Gastrocnemius medialis (tissue), 4 donors: ENCODE measurements at regions not wholly inside any gene's neighbourhood (a gene's known extent, or its start where the extent isn't known, plus 50 kb on each side); places are given as distances from the start of the nearest gene placed in this dataset.

ENCODE experiments used
- ATAC-seq, 2 donors: fragments of 150-250 bp; one replicate each; pipeline ENCODE4 v1.9.1; 2016
- DNase-seq, 2 donors: peaks; one replicate each; pipeline ENCODE4 v3.0.0-alpha.2; 2019
- H3K27ac ChIP-seq, 4 donors: fragments of 200-600 bp; sonication (generic); 1 replicate in 1 of 4; 2 replicates in 3 of 4; pipeline ENCODE4 v1.5.1; 2016 to 2018; ENCODE audit warnings: mild to moderate bottlenecking in 2 of 4, moderate library complexity in 1 of 4
- H3K27me3 ChIP-seq, 3 donors: fragments of 200-600 bp; sonication (generic) in 2 of 3; 1 replicate in 1 of 3; 2 replicates in 2 of 3; pipeline versions ENCODE4 v1.5.1 to v1.6.0; 2016 to 2019; ENCODE audit warnings: mild to moderate bottlenecking in 1 of 3, moderate library complexity in 1 of 3
- H3K36me3 ChIP-seq, 2 donors: fragments of 200-600 bp; sonication (generic) in 1 of 2; one replicate each; pipeline ENCODE4 v1.5.1; 2017 to 2018
- H3K4me1 ChIP-seq, 2 donors: fragments of 200-600 bp; sonication (generic) in 1 of 2; one replicate each; pipeline ENCODE4 v1.5.1; 2016 to 2017; ENCODE audit warnings: mild to moderate bottlenecking in 2 of 2
- H3K4me3 ChIP-seq, 4 donors: fragments of 200-600 bp; sonication (generic) in 3 of 4; 1 replicate in 1 of 4; 2 replicates in 3 of 4; pipeline ENCODE4 v1.5.1; 2016 to 2019; ENCODE audit warnings: mild to moderate bottlenecking in 2 of 4
- H3K9me3 ChIP-seq, 3 donors: fragments of 200-600 bp; sonication (generic) in 2 of 3; 1 replicate in 1 of 3; 2 replicates in 2 of 3; pipeline ENCODE4 v1.5.1; 2016 to 2019
- CTCF ChIP-seq, 5 experiments: fragments of 450-650 bp in 3 of 5; fragments of 200-600 bp in 2 of 5; sonication (generic) in 2 of 5; IDR thresholded peaks in 4 of 5; conservative IDR thresholded peaks in 1 of 5; 1 replicate in 4 of 5; 2 replicates in 1 of 5; pipeline ENCODE4 v1.5.1; 2016 to 2019; ENCODE audit warnings: antibody characterized with exemption in 5 of 5, mild to moderate bottlenecking in 3 of 5, moderate library complexity in 3 of 5
- POLR2A ChIP-seq, 2 donors: fragments of 450-650 bp; IDR thresholded peaks; one replicate each; pipeline ENCODE4 v1.6.1; 2017; ENCODE audit warnings: antibody characterized with exemption in 2 of 2, mild to moderate bottlenecking in 2 of 2, moderate library complexity in 2 of 2
- in situ Hi-C, 4 donors: fragments of 200-750 bp; cut with MboI; loops; one replicate each; pipeline versions ENCODE4 v1.15.0 to v1.8.0; 2017; ENCODE audit warnings: low sequenced_read_pairs in 4 of 4
- intact Hi-C: fragments of 100-400 bp; cut with DNase I; formaldehyde crosslinking; loops from one replicate; pipeline ENCODE4 v1.15.1; 2023; ENCODE audit warnings: low total_unique reads

DNA sequence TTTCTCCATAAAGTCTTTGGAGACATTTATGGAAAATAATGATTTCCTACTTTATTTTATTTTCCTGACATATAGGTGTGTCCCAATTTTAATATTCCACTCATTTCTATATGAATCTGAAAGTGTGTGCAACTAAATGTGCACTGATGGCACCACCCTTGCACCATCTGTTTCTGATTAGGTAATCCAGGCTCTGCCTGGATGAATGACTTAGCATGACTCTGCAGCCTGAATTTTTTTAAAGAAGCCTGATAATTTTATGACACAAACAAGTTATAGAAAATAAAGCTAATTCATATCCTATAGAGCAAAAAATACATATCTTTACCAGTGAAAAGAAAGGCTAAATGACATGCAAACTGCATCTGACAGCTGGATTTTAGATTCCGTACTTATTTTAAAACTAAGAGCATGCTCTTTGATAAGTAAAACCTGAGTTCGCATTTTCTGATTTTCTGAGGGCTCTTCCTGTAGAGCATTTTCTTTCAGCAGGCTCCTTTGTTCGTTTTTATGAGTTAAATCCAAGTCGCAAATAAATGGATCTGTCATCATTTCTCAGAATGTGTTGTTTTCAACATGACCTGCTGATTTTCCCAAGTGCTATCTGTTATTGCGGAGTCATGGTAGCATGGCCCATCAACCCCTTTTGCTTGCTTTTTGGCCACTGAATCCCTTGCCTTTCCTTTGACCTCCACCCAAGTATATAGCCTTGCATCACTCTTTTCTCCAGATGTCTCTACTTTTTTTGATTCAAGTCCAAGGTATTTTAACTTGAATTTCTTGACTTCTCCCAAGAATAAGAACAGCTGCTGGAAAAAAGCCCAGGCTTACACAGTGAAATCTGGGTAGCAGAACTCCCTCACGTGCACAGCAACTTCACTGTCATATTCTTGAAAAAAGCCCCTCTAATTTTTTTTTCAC lies 52.8 kb upstream of the LYPLAL1 start:
- Histone ChIP-seq H3K27me3 (no peaks in the 10 kb centered on the region), H3K4me1 (peaks cover 27 to 31% of the 10 kb centered on the region in 2 donors), H3K36me3 (no peaks in the 10 kb centered on the region), H3K27ac (no peak overlapping the region), H3K4me3 (no peak overlapping the region), H3K9me3 (no peaks in the 10 kb centered on the region)
- intact Hi-C loops, result no loop called here
- peak; percentile 45 to 52 for DNase-seq
- in situ Hi-C loops, result no loop called here
- ATAC-seq, result peak; percentile 58 to 68
- TF ChIP-seq POLR2A (IDR thresholded peaks at IDR 0.05), result no peak
- TF ChIP-seq CTCF (IDR thresholded peaks at IDR 0.05 in 4 of 5, conservative IDR thresholded peaks at IDR 0.05 in 1 of 5), result no peak

GRCh38 chr1:219121679-219122078 lies 52.0 kb upstream of the LYPLAL1 start:
- H3K9me3 ChIP-seq, result no peaks in the 10 kb centered on the region
- in situ Hi-C loops (no loop called here), intact Hi-C loops (no loop called here)
- H3K27ac ChIP-seq, result no peak overlapping the region
- DNase-seq (no peak), ATAC-seq (no peak)
- H3K4me1 ChIP-seq, result peaks cover 34 to 36% of the 10 kb centered on the region in 2 donors
- no peak for TF ChIP-seq POLR2A (IDR thresholded peaks at IDR 0.05)
- TF ChIP-seq CTCF (IDR thresholded peaks at IDR 0.05 in 4 of 5, conservative IDR thresholded peaks at IDR 0.05 in 1 of 5), result no peak
- no peaks in the 10 kb centered on the region for H3K27me3 ChIP-seq
- H3K36me3 ChIP-seq, result no peaks in the 10 kb centered on the region
- no peak overlapping the region for H3K4me3 ChIP-seq

- Histone ChIP-seq H3K9me3 (no peaks in the 10 kb centered on the region), H3K4me1 (peaks cover 34 to 36% of the 10 kb centered on the region in 2 donors), H3K36me3 (no peaks in the 10 kb centered on the region), H3K27me3 (no peaks in the 10 kb centered on the region), H3K4me3 (peak overlapping the region in 1 of 4 donors; percentile 6), H3K27ac (no peak overlapping the region)
- intact Hi-C loops (no loop called here), in situ Hi-C loops (no loop called here)
- ATAC-seq, result no peak
- DNase-seq, result peak in 1 of 2 donors; percentile 14
- TF ChIP-seq CTCF (IDR thresholded peaks at IDR 0.05 in 4 of 5, conservative IDR thresholded peaks at IDR 0.05 in 1 of 5) (no peak), POLR2A (IDR thresholded peaks at IDR 0.05) (no peak)
Measured at GRCh38 chr1:219123036-219123435, 50.6 kb upstream of the LYPLAL1 start.
